Endometrial microvascular endothelial cells (primary cell): ENCODE measurements at regions not wholly inside any gene's neighbourhood (a gene's known extent, or its start where the extent isn't known, plus 50 kb on each side); places are given as distances from the start of the nearest gene placed in this dataset.

Experiments used
- in situ Hi-C: cut with HindIII; loops from 2 replicates; pipeline ENCODE4 v1.10.0; 2017; ENCODE audit warnings: low sequenced_read_pairs, low pct_unique_long_range_greater_than_20kb; ENCODE audit errors: inconsistent ontology term

GRCh38 chr13:44014501-44014900 is 134.8 kb downstream of the LACC1 start:
- in situ Hi-C loops: no loop called here

- in situ Hi-C loops: no loop called here
These were observed 135.4 kb downstream of the LACC1 start for GRCh38 chr13:44015118-44015517.

GRCh38 chr13:44015811-44016210 is 136.1 kb downstream of the LACC1 start:
- in situ Hi-C loops: no loop called here

DNA sequence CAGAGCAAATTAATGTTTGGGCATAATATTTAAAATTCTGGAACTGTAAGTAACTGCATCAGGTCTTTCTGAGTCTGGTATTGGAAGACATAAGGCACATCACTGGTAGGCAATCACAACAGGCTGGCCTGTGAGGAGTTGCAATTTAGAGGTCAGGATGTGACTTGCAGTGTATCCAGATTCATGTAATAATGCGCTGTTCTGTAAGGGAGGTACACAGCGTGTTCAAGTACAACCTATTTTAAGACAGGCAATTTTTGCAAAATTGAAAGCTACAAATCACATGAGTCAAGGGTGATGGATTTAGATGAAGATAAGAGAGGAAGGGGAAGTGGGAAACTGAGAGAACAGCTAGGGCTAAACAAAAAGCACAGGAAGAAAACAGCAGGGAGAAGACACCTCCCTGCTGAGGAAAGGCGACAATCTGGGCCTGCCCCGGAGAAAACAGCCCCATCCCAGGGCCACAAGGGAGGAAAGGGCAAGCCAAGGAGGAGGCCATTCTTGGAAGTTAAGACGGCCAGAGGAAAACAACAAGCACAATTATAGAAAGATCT is 138.1 kb downstream of the LACC1 start:
- in situ Hi-C loops: no loop called here

- in situ Hi-C loops: no loop called here
These were observed 139.9 kb downstream of the LACC1 start for GRCh38 chr13:44019651-44020050.

DNA sequence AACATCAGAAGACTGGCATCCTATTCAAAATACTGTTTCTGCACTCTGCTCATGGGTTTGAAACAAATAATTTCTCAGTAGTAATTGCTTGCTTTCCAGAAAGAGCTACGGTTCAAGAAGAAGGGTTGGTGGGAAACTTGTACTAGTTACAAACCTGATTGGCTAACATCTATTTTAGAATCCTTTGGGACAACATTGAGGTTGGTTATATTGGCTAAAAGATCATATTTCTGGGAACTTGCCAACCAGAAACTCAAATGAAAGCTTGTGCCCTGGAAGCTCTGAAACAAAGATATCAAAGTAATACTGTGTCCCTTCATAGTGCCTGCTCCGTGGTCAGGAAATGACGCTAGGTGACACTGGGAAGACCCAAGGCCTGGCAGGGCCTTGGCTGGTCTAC is 141.7 kb downstream of the LACC1 start:
- in situ Hi-C loops: no loop called here

DNA sequence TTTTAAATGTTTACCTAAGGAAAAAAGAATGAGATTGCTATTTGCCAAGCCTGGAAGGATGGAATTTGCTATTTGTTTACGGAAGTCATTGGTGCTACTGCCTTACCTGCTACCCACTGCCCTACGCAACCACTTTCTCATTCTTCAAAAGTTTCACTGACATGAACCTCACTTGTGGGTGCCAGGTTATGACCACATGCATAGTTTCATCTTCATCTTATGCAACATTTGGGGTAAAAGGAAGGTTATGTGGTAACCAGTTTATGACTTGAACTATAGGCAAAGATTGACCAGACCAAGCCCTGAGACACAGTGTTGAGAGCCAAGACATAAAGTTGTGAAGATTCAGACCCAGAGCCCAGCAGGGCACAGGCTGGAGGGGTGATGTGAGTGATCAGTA is 142.5 kb downstream of the LACC1 start:
- in situ Hi-C loops: no loop called here

- in situ Hi-C loops: no loop called here
These were observed 144.6 kb downstream of the LACC1 start for GRCh38 chr13:44024167-44024845.

GRCh38 chr13:44024846-44025195 is 145.1 kb downstream of the LACC1 start:
- in situ Hi-C loops: no loop called here

GRCh38 chr13:44026194-44026593 is 146.5 kb downstream of the LACC1 start:
- in situ Hi-C loops: no loop called here

DNA sequence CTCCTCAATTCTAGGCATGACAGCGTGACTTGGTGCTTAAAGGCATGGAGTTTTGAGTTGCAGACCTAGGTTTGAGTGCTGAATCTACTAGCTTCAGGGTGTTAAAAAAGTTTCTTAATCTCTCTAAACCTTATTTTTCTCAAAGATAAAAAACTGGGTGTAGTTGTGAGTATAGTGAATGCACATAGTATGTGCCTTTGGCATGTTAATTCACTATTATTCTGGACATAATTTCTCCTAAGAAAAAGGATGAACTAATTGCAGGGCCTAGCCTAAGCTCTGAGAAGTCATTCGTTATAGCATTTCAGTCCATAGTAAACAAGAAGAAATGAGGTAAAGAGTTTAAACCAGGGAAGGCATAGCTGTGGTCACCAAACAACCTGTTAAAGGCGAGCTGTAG is 149.0 kb downstream of the LACC1 start:
- in situ Hi-C loops: no loop called here

DNA sequence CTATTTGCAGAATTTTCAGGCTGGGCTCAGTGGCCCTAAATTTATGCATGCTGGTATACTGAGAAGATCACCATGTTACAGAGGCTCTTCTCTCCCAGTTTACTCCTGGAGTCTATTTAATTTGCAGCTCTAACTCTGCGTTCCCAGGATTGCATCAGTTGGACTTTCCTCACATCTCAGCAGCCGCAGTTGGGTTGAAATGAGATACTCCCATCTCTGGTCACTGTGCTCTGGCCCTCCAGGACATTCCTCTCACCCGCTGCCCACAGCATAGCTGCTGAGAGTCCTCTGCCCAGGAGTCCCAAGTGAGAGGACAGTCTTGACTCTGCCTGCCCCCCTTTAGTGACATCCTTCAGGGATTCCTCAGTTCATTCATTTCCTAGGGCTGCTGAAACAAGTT is 150.9 kb downstream of the LACC1 start:
- in situ Hi-C loops: no loop called here

GRCh38 chr13:44031555-44031954 is 151.9 kb downstream of the LACC1 start:
- in situ Hi-C loops: no loop called here

DNA sequence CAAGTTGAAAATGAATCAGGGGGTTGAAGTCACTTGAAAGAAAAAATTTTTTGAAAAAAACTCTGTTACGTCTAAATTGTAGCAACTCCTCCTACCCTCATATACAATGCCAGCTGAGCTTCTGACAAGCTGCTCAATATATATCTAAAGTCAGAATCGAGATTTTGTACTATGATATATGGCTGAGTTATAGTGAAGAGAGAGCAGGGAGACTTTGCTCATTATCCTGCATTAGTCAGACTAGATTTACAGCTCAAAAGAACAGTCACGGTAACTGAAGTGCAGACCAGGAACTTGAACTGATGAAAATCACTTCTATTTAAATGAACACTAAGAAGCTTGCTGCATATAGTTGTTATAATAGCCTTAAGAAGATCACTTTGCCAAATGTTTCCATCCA is 153.1 kb downstream of the LACC1 start:
- in situ Hi-C loops: no loop called here

DNA sequence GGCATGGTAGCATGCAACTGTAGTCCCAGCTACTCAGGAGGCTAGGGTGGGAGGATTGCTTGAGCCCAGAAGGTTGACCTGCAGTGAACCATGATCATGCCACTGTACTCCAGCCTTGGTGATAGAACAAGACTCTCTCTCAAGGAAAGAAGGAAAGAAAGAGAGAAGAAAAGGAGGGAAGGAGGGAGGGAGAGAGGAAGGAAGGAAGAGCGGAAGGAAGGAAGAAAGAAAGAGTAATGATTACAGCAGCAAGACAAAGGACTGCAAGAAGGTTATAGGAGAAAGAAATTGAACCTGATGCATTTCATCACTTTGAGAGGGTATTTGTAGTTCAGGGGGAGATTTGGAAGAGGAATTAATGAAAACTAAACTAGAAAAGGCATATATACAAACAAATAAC is 155.7 kb downstream of the LACC1 start:
- in situ Hi-C loops: no loop called here

GRCh38 chr13:44040070-44040817 is 160.5 kb downstream of the LACC1 start:
- in situ Hi-C loops: no loop called here

- in situ Hi-C loops: no loop called here
These were observed 161.1 kb downstream of the LACC1 start for GRCh38 chr13:44040818-44041100.

DNA sequence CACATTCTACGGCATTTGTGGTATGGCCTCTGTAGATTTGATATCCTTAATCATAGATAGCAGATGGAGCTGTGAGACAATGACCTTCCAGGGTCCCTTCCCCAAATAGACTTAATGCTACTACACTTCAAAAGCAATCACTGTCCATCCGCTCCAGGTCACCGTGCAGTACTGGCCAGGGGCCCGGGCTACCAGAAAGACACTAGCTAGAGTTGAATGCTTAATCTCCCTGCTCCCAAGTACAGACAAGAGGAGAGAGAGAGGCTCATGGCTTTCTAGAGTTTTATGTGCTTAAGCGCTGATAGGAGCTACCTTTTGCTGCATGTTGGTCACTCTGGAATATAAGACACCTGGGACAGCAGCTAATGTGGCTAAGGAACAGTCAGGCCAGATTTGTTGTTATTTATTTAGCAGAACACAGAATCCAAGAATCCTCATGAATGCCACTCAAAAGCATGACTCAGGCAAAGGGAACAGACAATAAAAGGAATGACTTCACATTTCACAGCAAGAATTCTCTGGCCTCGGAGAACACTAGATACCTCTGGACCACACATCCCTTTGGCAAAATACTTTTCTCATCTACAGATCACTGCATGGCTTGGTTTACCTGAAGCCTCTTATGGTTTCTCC is 165.0 kb downstream of the LACC1 start:
- in situ Hi-C loops: no loop called here

DNA sequence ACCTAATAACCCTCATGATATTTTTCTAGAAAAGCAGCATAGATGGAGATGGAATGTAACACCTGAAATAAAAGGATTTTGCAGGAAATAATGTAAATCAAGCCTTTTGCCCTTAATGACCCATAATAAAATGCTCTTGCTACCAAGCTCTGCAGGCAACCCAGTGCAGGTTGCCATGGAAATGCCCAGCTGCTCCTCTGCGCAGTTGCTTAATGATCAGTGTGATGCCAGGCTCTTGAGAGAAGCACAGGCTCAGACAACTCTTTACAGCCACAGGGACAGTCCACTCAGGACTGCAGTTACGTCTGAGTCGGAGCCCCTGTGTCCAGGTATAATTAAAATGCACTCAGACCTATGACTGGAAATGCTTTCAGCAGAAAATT is 165.5 kb downstream of the LACC1 start:
- in situ Hi-C loops: no loop called here

DNA sequence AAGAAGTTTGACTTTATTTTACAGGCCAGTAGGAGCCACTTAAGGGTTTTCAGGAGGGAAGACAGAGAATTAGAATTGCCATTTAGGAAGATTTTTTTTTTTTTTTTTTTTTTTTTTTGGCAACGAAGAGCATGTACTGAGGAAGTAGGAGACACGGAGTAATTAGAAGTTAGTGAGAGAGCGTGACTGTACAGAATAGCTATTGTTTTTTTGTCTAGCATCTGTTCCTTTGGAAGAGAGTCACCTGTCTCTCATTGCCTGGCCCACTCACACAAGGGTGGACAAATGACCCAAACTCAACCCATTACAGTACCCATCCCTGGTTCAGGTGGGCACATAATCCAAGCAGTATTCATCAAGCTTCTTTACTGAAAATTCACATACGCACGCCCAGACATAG is 166.7 kb downstream of the LACC1 start:
- in situ Hi-C loops: no loop called here
